Neural cell (in vitro differentiated cells): ENCODE measurements at regions not wholly inside any gene's neighbourhood (a gene's known extent, or its start where the extent isn't known, plus 50 kb on each side); places are given as distances from the start of the nearest gene placed in this dataset.

ENCODE experiments used
- H2AFZ ChIP-seq: fragments of 200-600, 300-800 bp; sonication (generic), shearing (Covaris generic); 2 replicates; pipeline ENCODE4 v1.6.0; 2014; ENCODE audit warnings: low read depth, mild to moderate bottlenecking, antibody characterized with exemption, low read length, moderate library complexity
- H3F3A ChIP-seq: fragments of 200-600 bp; shearing (Covaris generic); 2 replicates; pipeline ENCODE4 v1.6.1; 2016; ENCODE audit warnings: mild to moderate bottlenecking, moderate library complexity, mixed read lengths, antibody characterized with exemption, low read length; ENCODE audit not compliant: insufficient read depth, poor library complexity, severe bottlenecking
- H3K27ac ChIP-seq: fragments of 200-600, 300-800 bp; sonication (generic), shearing (Covaris generic); 2 replicates; pipeline ENCODE4 v1.5.1; 2014; ENCODE audit warnings: mild to moderate bottlenecking, low read length, moderate library complexity
- H3K27me3 ChIP-seq: fragments of 300-800, 200-600 bp; sonication (generic), shearing (Covaris generic); 2 replicates; pipeline ENCODE4 v1.6.0; 2014; ENCODE audit warnings: mild to moderate bottlenecking, low read depth, low read length, moderate library complexity; ENCODE audit not compliant: insufficient read depth
- H3K36me3 ChIP-seq: fragments of 300-800, 200-600 bp; sonication (generic), shearing (Covaris generic); 2 replicates; pipeline ENCODE4 v1.5.1; 2014; ENCODE audit warnings: mild to moderate bottlenecking, antibody characterized with exemption, low read length, moderate library complexity; ENCODE audit not compliant: insufficient read depth
- H3K4me2 ChIP-seq: fragments of 300-800, 200-600 bp; sonication (generic), shearing (Covaris generic); 2 replicates; pipeline ENCODE4 v1.6.0; 2014; ENCODE audit warnings: mild to moderate bottlenecking, low read length
- H3K4me3 ChIP-seq: fragments of 300-800, 200-600 bp; sonication (generic), shearing (Covaris generic); 2 replicates; pipeline ENCODE4 v1.5.1; 2014; ENCODE audit warnings: mild to moderate bottlenecking, low read length, moderate library complexity
- H3K79me2 ChIP-seq: fragments of 200-600 bp; shearing (Covaris generic); replicated peaks from 2 replicates; pipeline ENCODE4 v1.6.0; 2014; ENCODE audit warnings: mild to moderate bottlenecking, low read length, moderate library complexity; ENCODE audit not compliant: insufficient read depth
- H3K9ac ChIP-seq: fragments of 300-800, 200-600 bp; sonication (generic), shearing (Covaris generic); 2 replicates; pipeline ENCODE4 v1.6.1; 2016; ENCODE audit warnings: mild to moderate bottlenecking, low read length, mixed read lengths
- H3K9me2 ChIP-seq: fragments of 200-600 bp; shearing (Covaris generic); 2 replicates; pipeline ENCODE4 v1.6.1; 2016; ENCODE audit warnings: mild to moderate bottlenecking, low read length, mixed read lengths; ENCODE audit not compliant: insufficient read depth
- H3K9me3 ChIP-seq: fragments of 200-600, 300-800 bp; sonication (generic), shearing (Covaris generic); 2 replicates; pipeline ENCODE4 v1.6.1; 2016; ENCODE audit warnings: mild to moderate bottlenecking, mixed run types, low read length, moderate library complexity, mixed read lengths
- H4K20me1 ChIP-seq: fragments of 200-600 bp; shearing (Covaris generic); 2 replicates; pipeline ENCODE4 v1.6.1; 2016; ENCODE audit warnings: mild to moderate bottlenecking, mixed run types; ENCODE audit not compliant: insufficient read depth
- CTCF ChIP-seq: fragments of 450-650 bp; IDR thresholded peaks from 2 replicates; pipeline ENCODE4 v1.5.1; 2014; ENCODE audit warnings: antibody characterized with exemption, mild to moderate bottlenecking, moderate library complexity; ENCODE audit not compliant: poor library complexity, severe bottlenecking
- EP300 ChIP-seq: fragments of 450-650 bp; conservative IDR thresholded peaks from 2 replicates; pipeline ENCODE4 v1.6.1; 2014; ENCODE audit warnings: antibody characterized with exemption, mild to moderate bottlenecking, moderate library complexity; ENCODE audit not compliant: poor library complexity, severe bottlenecking
- EZH2 ChIP-seq: fragments of 200-600, 300-800 bp; shearing (Covaris generic), sonication (generic); IDR thresholded peaks from 2 replicates; pipeline ENCODE4 v1.6.1; 2014; ENCODE audit warnings: antibody characterized with exemption, low read length, borderline replicate concordance, mild to moderate bottlenecking; ENCODE audit not compliant: insufficient read depth, poor library complexity, severe bottlenecking
- MXI1 ChIP-seq: fragments of 450-650 bp; conservative IDR thresholded peaks from 2 replicates; pipeline ENCODE4 v1.6.1; 2014; ENCODE audit warnings: antibody characterized with exemption, mild to moderate bottlenecking; ENCODE audit not compliant: poor library complexity, severe bottlenecking
- POLR2AphosphoS5 ChIP-seq: IDR thresholded peaks from 2 replicates; pipeline ENCODE4 v1.6.1; 2012
- RAD21 ChIP-seq: fragments of 450-650 bp; conservative IDR thresholded peaks from 2 replicates; pipeline ENCODE4 v1.6.1; 2014; ENCODE audit warnings: antibody characterized with exemption, mild to moderate bottlenecking, moderate library complexity
- REST ChIP-seq: IDR thresholded peaks from 2 replicates; pipeline ENCODE4 v1.6.1; 2012; ENCODE audit warnings: borderline replicate concordance
- SMC3 ChIP-seq: fragments of 450-650 bp; conservative IDR thresholded peaks from 2 replicates; pipeline ENCODE4 v1.6.1; 2014; ENCODE audit warnings: antibody characterized with exemption, mild to moderate bottlenecking, moderate library complexity; ENCODE audit not compliant: poor library complexity
- TAF1 ChIP-seq: IDR thresholded peaks from 2 replicates; pipeline ENCODE4 v1.6.1; 2012; ENCODE audit warnings: low read depth

- no peak for TF ChIP-seq SMC3
- no peak for TF ChIP-seq RAD21
- TF ChIP-seq REST: no peak
- no peaks in the 10 kb centered on the region for H3K9me2 ChIP-seq
- no peaks in the 10 kb centered on the region for H3F3A ChIP-seq
- H3K27ac ChIP-seq: no peak overlapping the region
- no peak overlapping the region for H3K9ac ChIP-seq
- no peak overlapping the region for H2AFZ ChIP-seq
- H3K36me3 ChIP-seq: no peaks in the 10 kb centered on the region
- no peaks in the 10 kb centered on the region for H3K9me3 ChIP-seq
- H3K27me3 ChIP-seq: no peaks in the 10 kb centered on the region
- no peak overlapping the region for H3K4me3 ChIP-seq
- no peaks in the 10 kb centered on the region for H3K79me2 ChIP-seq
- no peak overlapping the region for H3K4me2 ChIP-seq
- no peaks in the 10 kb centered on the region for H4K20me1 ChIP-seq
Observed at GRCh38 chr11:134598368-134598767, 186.3 kb upstream of the B3GAT1 start.

DNA sequence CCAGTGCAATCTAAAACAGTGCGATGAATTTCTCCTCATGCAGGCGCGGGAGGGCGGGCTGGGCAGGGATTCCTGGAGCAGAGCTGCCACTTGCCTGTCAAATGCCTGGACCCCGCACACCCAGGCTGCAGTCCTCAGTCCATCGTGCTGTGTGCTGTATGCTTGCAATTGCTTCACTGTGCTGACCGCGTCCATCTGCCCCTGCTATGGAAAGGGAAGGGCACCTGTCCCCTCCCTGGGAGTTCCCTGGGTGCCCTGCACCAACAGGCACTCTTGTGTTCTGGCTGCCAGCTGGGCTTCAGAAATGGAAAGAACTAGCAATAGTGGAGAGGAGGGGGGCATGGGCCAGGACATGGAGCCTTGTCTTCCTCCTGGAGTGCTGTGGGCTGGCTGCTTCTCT is 185.4 kb upstream of the B3GAT1 start:
- Histone ChIP-seq H3K79me2 (no peaks in the 10 kb centered on the region), H3K9ac (no peak overlapping the region)

More for the DNA sequence above, 185.4 kb upstream of the B3GAT1 start:
- Histone ChIP-seq H3K9me3 (no peaks in the 10 kb centered on the region), H3K4me2 (no peak overlapping the region), H4K20me1 (no peaks in the 10 kb centered on the region), H3K9me2 (no peaks in the 10 kb centered on the region), H2AFZ (no peak overlapping the region), H3K36me3 (no peaks in the 10 kb centered on the region), H3K27ac (no peak overlapping the region), H3K4me3 (no peak overlapping the region), H3K27me3 (no peaks in the 10 kb centered on the region), H3F3A (no peaks in the 10 kb centered on the region)
- TF ChIP-seq POLR2AphosphoS5 (no peak), RAD21 (no peak), REST (no peak), SMC3 (no peak), EP300 (no peak), TAF1 (no peak), EZH2 (no peak), MXI1 (no peak), CTCF (no peak)
